GM21723 (cell line): ENCODE measurements at regions not wholly inside any gene's neighbourhood (a gene's known extent, or its start where the extent isn't known, plus 50 kb on each side); places are given as distances from the start of the nearest gene placed in this dataset.

Source experiments
- ATAC-seq: cut with Tn5 transposase; IDR thresholded peaks from one replicate; pipeline ENCODE4 v1.9.1; 2021; ENCODE audit warnings: mild to moderate bottlenecking, moderate library complexity; ENCODE audit not compliant: unreplicated experiment

GRCh38 chr18:70491734-70492348 is 203.0 kb downstream of the SOCS6 start:
- ATAC-seq, result peak; percentile 86

- peak; percentile 58 for ATAC-seq
Measured at GRCh38 chr18:70489986-70490933, 201.4 kb downstream of the SOCS6 start.

GRCh38 chr18:70489571-70489970 is 200.7 kb downstream of the SOCS6 start:
- ATAC-seq, result no peak

DNA sequence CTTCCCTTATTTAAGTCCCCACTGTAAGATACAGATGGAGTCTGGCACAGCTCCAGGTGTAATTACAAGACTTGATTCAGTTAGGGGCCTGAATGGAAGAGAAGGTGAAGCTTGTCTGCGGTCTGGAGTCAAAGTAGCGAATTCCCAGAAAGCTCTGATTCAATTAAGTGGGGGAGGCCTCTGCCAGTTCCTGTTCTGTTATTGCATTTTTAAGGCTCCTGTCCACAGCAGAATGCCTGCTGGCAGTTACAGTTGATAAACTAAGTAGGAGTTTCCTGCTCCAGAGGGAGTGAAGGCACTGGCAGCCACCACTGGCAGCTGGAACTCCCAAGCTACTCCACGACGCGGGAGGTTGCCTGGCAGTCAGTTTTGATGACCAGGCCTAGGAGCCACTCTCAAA is 181.1 kb downstream of the SOCS6 start:
- ATAC-seq, result no peak

DNA sequence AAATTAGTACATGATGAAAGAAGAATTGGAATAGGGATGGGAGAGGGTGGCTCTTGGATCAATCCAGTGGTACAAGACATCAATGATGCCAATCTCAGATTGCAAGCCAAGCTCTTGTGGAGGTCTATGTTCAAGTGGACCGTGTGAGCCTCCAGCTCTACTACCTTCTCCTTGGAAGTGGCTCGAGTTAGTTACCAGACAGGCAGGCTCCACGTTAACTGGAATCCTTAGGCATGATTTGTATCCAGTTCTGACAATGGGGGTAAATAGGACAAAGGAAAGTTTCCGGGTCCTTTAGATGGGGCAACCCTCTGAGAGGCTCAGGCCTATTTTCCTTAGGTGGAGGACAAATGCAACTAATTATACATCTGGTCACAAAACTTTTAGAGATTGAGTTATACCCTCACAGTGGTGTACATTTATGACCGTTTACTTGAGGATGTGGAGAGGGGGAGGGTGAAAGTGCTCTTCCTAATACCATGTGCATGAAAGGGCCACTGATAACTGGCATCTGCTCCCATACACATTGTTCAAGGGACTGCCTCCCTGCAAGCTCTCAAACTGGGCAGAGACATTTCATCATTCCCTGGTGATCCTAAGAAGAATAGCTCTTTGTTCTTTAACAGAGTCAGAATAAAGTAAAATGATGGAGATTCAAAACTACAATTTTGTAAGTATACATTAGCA is 180.2 kb downstream of the SOCS6 start:
- ATAC-seq, result no peak

- ATAC-seq, result no peak
Measured at GRCh38 chr18:70464343-70465114, 175.7 kb downstream of the SOCS6 start.

- ATAC-seq, result no peak
Measured at GRCh38 chr18:70463085-70463484, 174.2 kb downstream of the SOCS6 start.

GRCh38 chr18:70462078-70462439 is 173.2 kb downstream of the SOCS6 start:
- no peak for ATAC-seq

GRCh38 chr18:70461323-70462077 is 172.7 kb downstream of the SOCS6 start:
- no peak for ATAC-seq

DNA sequence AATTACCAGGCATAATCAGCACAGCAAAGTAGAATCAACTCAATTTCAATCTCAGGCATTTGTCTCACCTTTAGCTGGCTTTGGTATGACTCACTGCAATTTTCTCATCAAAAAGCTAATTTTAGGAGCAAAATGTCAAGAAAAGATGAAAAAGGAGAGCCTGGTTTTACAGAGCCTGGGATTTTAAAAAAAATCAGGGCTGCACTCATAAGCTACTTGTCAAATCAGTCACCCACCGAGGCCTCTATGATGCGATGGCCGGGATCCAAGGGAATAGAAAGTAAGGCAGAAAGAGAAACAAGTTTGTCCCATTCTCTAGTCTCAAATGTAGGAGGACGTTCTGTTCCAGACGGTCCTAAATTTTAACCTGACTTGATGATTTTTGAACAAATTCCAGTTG is 170.9 kb downstream of the SOCS6 start:
- ATAC-seq, result no peak

GRCh38 chr18:70459251-70459650 is 170.4 kb downstream of the SOCS6 start:
- ATAC-seq, result no peak

GRCh38 chr18:70457788-70458187 is 168.9 kb downstream of the SOCS6 start:
- ATAC-seq, result no peak

DNA sequence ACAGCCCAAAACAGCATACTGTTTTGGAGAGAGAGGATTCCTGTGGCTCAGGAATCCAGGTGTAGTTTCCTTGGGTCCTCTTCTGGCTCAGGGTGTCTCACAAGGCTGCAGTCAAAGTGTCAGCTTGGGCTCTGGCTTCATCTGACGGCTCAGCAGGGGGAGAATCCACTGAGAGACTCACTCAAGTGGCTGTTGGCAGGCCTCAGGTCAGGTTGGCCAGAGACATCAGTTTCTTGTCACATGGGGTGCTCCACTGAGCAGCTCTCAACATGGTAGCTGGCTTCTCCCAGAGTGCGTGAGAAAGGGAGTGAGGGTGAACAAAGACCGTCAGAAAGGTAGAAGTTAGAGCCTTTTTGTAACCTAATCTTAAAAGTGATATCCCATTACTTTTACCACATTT is 168.4 kb downstream of the SOCS6 start:
- no peak for ATAC-seq

DNA sequence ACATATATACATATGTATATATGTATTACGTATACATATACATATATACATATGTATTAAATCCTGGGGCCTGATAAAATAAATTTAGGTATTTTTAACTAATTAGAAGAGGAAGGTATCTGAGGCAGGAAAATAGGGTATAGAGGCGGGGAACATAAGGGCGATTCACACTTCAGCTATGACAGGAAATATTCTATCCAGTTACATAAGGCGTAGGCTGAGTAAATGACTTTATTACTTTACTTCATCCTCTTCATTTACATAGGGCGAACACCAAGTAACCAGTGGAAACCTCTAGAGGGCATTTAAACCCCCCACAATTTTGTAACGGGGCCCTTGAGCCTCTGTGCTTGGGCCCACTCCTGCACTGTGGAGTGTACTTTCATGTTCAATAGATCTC is 167.5 kb downstream of the SOCS6 start:
- no peak for ATAC-seq

- ATAC-seq, result no peak
Measured at GRCh38 chr18:70455731-70456130, 166.9 kb downstream of the SOCS6 start.

DNA sequence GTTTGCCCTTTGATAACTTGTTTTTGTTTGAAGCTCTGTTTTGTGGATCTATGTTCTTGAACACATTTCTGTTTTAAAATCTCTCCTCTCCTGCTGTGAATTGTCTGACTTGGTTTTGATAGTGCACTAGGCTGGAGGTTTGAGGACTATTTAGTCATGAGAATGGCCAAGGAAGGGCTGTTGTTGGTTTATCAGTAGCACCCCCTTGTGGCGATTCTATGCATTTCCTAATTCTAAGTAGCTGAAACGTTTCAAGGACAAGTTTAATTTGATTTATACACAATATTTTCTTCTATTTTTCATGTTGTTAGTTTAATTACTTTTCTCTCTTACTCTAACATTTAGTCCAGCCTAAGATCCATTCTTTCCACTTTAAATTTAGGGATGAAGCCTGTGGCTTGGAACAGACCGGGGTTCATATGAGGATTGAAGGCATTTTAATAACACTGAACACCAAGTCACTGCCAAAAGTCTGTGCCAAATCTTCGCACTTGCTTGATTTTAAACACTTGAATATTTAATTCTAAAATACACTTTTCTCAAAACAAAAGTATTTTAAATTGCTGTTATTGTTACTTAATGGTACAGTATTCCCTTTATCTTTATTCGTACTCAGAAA is 166.0 kb downstream of the SOCS6 start:
- peak; percentile 86 for ATAC-seq

- ATAC-seq, result no peak
Measured at GRCh38 chr18:70453058-70453775, 164.4 kb downstream of the SOCS6 start.

GRCh38 chr18:70452501-70452900 is 163.7 kb downstream of the SOCS6 start:
- no peak for ATAC-seq
